ENCODE measurements at regions not wholly inside any gene's neighbourhood (a gene's known extent, or its start where the extent isn't known, plus 50 kb on each side); places are given as distances from the start of the nearest gene placed in this dataset.

- Histone ChIP-seq H3K9me3 (no peaks in the 10 kb centered on the region), H3K27me3 (no peaks in the 10 kb centered on the region), H3K4me1 (no peaks in the 10 kb centered on the region), H3K36me3 (no peaks in the 10 kb centered on the region), H3K27ac (no peak overlapping the region), H3K4me3 (no peak overlapping the region)
- intact Hi-C loops (cut with DNase I; ENCODE audit: low total_unique reads) = no loop called here
- no peak for DNase-seq
- no peak for TF ChIP-seq CTCF (IDR thresholded peaks at IDR 0.05)
Measured at GRCh38 chr2:122219504-122219903, 464.1 kb downstream of the TSN start.

- Histone ChIP-seq H3K27me3 (no peaks in the 10 kb centered on the region), H3K4me1 (no peaks in the 10 kb centered on the region), H3K4me3 (no peak overlapping the region), H3K9me3 (no peaks in the 10 kb centered on the region), H3K27ac (no peak overlapping the region), H3K36me3 (no peaks in the 10 kb centered on the region)
- intact Hi-C loops (cut with DNase I; ENCODE audit: low total_unique reads) = no loop called here
- TF ChIP-seq CTCF (IDR thresholded peaks at IDR 0.05) = no peak
- DNase-seq = no peak
Measured at GRCh38 chr2:122221665-122222064, 466.2 kb downstream of the TSN start.

GRCh38 chr2:122231296-122231695, 475.8 kb downstream of the TSN start:
- Histone ChIP-seq H3K4me1 (no peaks in the 10 kb centered on the region), H3K27ac (no peak overlapping the region), H3K9me3 (no peaks in the 10 kb centered on the region), H3K4me3 (no peak overlapping the region), H3K36me3 (no peaks in the 10 kb centered on the region), H3K27me3 (peaks cover 0 to 3% of the 10 kb centered on the region in 2 donors)
- no peak for DNase-seq
- intact Hi-C loops (cut with DNase I; ENCODE audit: low total_unique reads) = no loop called here
- TF ChIP-seq CTCF (IDR thresholded peaks at IDR 0.05) = no peak

GRCh38 chr2:122233372-122233771, 477.9 kb downstream of the TSN start:
- DNase-seq = no peak
- H3K9me3 ChIP-seq = no peaks in the 10 kb centered on the region
- H3K27ac ChIP-seq = no peak overlapping the region
- no peak overlapping the region for H3K4me3 ChIP-seq
- peaks cover 0 to 4% (median 0%) of the 10 kb centered on the region in 4 donors for H3K4me1 ChIP-seq
- intact Hi-C loops (cut with DNase I; ENCODE audit: low total_unique reads) = no loop called here
- no peak for TF ChIP-seq CTCF (IDR thresholded peaks at IDR 0.05)
- H3K36me3 ChIP-seq = no peaks in the 10 kb centered on the region
- H3K27me3 ChIP-seq = peaks cover 0 to 3% of the 10 kb centered on the region in 2 donors

- intact Hi-C loops (cut with DNase I; ENCODE audit: low total_unique reads) = no loop called here
- peak; percentile 26 to 89 for DNase-seq
- no peak for TF ChIP-seq CTCF (IDR thresholded peaks at IDR 0.05)
Measured at GRCh38 chr2:122236152-122236874, 480.9 kb downstream of the TSN start.

More at GRCh38 chr2:122236152-122236874, 480.9 kb downstream of the TSN start:
- peaks cover 0 to 4% (median 0%) of the 10 kb centered on the region in 4 donors for H3K4me1 ChIP-seq
- no peak overlapping the region for H3K27ac ChIP-seq
- H3K27me3 ChIP-seq = no peaks in the 10 kb centered on the region
- no peak overlapping the region for H3K4me3 ChIP-seq
- H3K9me3 ChIP-seq = no peaks in the 10 kb centered on the region
- H3K36me3 ChIP-seq = no peaks in the 10 kb centered on the region
